HG02884 (cell line): ENCODE measurements at regions not wholly inside any gene's neighbourhood (a gene's known extent, or its start where the extent isn't known, plus 50 kb on each side); places are given as distances from the start of the nearest gene placed in this dataset.

Source experiments
- ATAC-seq: cut with Tn5 transposase; IDR thresholded peaks from one replicate; pipeline ENCODE4 v1.9.1; 2021; ENCODE audit warnings: mild to moderate bottlenecking, moderate library complexity; ENCODE audit not compliant: unreplicated experiment

GRCh38 chr13:73248711-73249580 is 190.1 kb downstream of the KLF5 start:
- no peak for ATAC-seq

DNA sequence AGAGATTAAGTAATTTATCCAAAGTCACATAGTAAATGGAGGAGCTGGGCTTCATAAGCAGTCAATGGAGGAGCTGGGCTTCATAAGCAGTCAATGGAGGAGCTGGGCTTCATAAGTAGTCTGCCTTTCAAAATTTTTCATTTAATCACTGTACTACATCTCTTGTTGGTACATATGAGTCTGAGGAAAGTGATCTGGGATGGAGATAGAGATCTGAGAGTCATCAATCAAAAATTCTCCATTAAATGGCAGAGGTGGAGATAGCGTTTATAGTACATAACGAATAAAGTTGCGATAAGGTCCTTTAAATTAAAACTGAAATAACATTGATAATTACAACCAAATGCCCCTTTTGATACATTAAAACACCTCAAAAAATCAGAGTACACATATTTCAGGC is 189.3 kb downstream of the KLF5 start:
- no peak for ATAC-seq

GRCh38 chr13:73245246-73245645 is 186.4 kb downstream of the KLF5 start:
- ATAC-seq, result no peak

DNA sequence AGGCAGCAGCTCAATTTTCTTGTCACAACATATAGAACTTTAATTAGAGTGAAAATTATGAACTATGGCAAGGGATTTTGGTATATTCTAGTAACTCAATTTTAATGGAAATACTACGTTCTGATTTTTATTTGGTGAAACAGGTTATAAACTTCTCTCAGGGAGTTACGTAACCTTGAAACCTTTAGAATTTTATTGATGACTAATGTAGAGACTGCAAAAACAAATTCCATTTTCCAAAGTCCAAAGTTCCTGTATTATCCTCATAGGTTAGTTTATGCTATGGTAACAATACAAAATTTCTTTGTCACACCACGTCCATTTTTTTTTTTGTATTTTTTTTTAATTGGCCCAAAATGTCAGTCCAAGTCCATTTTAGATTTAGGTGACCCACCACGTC is 185.7 kb downstream of the KLF5 start:
- no peak for ATAC-seq

DNA sequence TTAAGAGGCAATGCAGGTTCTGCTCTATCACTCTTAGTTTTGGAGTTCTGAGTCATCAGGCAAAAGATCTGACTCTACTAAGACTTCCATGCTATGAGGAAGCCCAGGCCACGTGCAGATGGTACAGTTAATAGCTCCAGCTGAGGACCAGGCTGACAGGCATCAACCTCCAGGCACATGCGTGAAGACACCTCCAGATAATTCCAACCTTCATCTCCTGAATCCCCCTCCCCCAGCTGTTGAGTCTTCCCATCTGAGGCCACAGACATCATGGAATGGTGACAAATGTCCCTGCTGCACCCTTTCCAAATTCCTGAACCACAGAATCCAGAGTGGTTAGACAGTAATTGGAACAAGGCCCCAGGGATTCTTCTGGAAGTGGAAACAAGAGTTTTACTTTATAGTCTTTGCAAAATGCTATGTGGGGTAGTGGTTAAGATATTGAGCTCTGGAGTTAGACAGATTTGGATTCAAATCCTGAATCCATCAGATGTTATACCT is 183.8 kb downstream of the KLF5 start:
- no peak for ATAC-seq

- no peak for ATAC-seq
These were observed 181.4 kb downstream of the KLF5 start for GRCh38 chr13:73240193-73240592.

DNA sequence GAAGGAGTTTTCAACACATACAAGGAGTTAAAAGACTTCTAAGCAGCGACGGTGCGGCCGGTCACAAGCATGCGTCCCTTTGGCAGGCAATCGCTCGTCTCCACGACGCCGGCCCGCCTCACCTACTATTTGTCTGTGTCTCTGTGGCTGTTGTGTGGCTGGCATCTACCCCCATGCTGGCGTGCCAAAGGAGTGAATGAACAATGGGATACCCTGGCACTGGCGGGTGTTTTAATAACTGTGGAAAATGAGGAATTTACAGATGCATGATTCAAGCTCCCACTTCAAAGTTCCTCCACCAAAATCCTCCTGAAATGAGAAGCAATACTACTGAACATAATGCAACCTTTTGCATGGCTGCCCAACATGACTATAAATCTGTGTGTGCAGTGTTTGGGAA is 176.6 kb downstream of the KLF5 start:
- ATAC-seq, result no peak

DNA sequence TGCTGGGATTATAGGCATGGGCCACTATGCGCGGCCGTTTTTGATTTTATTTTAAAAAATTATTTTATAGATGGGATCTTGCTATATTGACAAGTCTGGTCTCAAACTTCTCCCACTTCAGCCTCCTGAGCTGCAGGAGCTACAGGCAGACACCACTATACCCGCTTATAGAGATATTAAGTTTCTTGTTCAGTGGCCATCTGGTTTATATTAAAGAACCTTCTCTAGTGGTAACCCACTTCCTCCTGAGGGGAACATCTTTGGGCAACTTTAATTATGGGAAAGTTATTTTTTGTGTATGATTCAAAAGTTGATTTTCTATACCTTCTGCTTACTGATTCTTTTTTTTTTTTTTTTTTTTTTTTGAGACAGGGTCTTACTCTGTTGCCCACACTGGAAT is 172.7 kb downstream of the KLF5 start:
- ATAC-seq, result no peak

DNA sequence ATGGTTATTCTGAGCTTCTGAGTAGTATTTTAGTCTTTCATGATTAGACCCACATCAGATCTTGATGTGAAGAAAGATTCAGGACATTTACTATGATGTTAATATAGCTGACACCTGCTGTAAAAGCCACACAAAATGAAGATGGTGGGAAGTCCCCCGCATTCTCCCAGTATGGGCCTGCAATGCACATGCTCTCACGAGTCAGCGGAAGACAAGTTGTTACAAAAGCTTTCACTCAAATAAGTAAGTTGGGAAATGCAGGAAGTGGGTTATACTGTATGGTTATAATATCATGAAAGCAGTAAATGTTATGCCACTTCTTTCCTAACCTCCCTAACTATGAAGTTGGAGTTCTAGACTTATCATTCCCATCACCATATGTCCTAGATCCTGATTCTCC is 171.9 kb downstream of the KLF5 start:
- no peak for ATAC-seq

- no peak for ATAC-seq
These were observed 169.7 kb downstream of the KLF5 start for GRCh38 chr13:73228546-73228945.

DNA sequence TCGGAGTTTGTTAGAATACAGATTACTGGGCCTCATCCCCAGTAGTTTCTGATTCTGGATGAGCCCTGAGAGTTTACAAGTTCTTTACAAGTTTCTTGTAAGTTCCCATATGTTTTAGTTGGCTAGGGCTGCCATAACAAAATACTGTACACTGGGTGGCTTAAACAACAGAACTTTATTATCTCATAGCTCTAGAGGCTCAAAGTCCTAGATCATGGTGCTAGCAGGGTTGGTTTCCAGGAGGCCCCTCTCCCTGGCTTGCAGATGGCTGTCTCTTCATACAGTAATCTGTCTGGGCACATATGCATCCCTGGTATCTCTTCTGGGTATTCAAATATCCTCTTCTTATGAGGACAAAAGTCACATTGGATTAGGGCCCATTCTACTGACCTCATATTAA is 167.2 kb downstream of the KLF5 start:
- no peak for ATAC-seq

DNA sequence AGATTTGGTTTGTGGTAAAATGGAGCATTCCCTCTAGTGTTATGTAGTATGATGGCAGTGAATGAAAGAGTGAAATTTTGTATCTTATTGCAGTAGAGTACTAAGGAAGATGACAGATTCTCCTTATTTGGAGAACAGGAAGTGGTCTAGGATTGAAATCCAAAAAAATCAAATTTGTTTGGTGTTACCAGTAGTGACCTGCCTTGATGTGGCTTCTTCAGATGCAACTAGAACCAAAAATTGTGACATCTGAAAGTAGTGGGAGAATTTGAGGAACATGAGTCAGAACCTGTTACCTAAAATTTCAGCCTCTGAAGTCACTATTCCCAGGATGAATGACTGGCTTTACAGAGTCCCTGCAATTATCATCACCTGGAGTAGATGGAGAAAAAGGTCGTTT is 165.9 kb downstream of the KLF5 start:
- ATAC-seq, result no peak

- ATAC-seq, result peak; percentile 64
These were observed 164.6 kb downstream of the KLF5 start for GRCh38 chr13:73223372-73223781.

- no peak for ATAC-seq
These were observed 164.0 kb downstream of the KLF5 start for GRCh38 chr13:73222627-73223305.

- no peak for ATAC-seq
These were observed 162.3 kb downstream of the KLF5 start for GRCh38 chr13:73220966-73221720.

DNA sequence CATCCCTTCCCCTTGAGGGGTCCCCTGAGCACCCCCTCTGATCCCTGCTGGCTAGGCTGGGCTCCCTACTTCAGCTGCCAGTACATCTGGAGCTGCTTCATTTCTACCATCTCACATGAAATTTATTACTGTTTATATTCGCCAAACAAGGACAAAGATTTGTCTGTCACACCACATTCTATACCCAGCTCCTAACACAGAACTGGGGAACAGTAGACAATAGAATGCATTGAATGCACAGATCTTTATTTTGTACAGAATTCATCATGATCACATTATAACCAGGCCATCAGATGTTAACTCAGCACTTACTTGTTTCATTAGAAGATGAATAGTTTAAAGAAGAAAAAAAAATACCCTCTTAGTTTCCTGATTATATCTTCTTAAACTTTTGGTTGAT is 159.4 kb downstream of the KLF5 start:
- ATAC-seq, result no peak

DNA sequence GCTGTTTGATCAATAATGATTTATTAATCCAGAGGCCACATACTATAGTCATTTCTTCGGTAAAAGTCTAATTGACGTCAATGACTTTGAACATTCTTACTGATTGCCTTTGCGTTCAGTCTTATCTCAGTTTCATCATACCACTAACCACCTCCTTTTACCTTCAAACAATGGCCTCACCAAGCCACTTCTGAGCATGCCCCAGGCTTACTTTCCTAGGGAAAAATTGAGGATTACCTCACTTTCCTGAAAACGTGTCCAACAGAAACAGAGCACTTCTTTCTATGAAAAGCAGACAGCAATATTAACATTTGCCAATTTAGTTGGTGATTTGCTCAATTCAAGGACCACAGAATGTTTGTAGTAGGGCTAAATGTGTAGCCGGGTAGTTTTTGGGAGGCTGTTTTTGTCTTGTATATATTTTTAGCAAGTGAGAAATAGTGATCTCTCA is 157.6 kb downstream of the KLF5 start:
- ATAC-seq, result no peak

DNA sequence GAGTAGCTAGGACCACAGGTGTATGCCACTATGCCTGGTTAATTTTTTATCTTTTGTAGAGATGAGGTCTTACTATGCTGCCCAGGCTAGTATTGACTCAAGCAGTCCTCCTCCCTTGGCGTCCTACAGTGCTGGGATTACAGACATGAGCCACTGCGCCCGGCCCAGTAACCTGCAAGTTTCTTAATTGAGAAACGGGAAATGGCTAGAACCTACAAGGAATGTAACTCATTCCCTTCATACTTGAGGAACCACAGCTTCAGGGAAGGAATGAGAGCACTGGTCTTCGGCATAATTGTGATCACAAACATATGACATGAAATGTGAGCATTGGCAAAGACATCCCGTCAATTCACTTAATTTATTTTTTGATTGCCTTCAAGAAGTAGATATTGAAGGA is 157.0 kb downstream of the KLF5 start:
- no peak for ATAC-seq

- no peak for ATAC-seq
These were observed 153.7 kb downstream of the KLF5 start for GRCh38 chr13:73212482-73212881.

DNA sequence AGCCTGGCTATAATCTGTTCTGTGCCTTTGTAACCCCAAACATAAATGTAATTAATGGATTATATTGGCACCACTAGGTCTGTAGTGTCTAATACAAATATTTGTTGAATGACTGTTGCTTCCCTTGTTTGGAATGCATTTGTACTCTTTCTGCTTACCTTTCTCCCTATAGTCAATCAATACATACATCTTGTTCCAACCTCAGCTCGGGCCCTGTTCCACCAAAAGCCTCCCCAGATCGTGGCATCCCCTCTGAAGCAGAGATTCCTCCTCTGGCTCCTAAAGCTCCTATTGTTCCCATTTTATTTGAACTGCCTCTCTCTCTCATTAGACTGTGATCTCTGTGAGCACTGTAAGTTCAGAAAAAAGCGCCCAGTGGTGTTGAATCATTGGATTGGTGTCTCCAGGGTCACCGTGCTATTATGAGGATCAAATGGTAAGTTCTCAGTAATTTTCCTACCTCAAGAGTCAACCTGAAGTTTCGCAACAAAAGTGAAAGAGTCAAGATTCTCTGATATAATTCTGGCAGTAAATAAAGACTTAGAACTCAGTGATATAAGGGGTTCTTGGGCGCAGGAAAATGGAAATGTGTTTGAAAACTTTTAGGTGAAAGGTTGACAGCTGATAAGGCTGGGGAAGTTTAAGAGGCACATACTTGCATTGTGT is 151.5 kb downstream of the KLF5 start:
- ATAC-seq, result no peak

- no peak for ATAC-seq
These were observed 146.1 kb downstream of the KLF5 start for GRCh38 chr13:73204952-73205351.
